Fibroblast of skin of left quadriceps (primary cell): ENCODE measurements at regions not wholly inside any gene's neighbourhood (a gene's known extent, or its start where the extent isn't known, plus 50 kb on each side); places are given as distances from the start of the nearest gene placed in this dataset.

ENCODE experiments used
- DNase-seq, 2 experiments: peaks; one replicate each; pipeline ENCODE4 v3.0.0-alpha.2; 2013; ENCODE audit warnings: low read depth in 2 of 2

DNA sequence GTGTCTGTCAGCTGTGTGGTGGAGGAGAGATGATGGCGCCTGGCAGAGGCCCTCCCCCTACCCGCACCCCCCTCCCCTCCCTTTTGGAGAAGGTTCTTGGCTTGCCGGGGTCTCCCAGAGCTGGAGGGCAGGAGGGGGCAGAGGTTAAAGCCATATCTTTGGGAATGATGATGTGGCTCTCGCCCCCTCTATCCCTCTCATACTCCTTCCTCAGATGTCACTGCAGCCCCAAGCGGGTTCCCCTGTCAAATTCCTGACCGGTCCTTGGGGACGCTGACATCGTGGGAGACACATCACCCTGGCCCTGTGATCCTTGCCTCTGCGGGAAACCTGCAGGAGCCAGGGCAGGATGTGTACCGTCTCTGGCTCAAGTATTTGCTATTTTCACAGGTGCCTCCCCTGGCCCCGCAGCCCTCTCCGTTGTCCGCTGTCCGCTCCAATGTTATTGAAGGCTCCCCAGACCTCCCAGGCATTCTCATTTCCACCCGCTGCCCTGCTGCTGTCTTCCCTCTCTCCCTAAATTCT, 109.5 kb downstream of the FOXD1 start:
- DNase-seq: no peak

GRCh38 chr5:73338256-73339050, 110.1 kb downstream of the FOXD1 start:
- DNase-seq: peak; percentile 42 to 56

- no peak for DNase-seq
Observed at GRCh38 chr5:73337586-73338255, 110.9 kb downstream of the FOXD1 start.

- no peak for DNase-seq
Observed at GRCh38 chr5:73336366-73336765, 112.2 kb downstream of the FOXD1 start.

DNA sequence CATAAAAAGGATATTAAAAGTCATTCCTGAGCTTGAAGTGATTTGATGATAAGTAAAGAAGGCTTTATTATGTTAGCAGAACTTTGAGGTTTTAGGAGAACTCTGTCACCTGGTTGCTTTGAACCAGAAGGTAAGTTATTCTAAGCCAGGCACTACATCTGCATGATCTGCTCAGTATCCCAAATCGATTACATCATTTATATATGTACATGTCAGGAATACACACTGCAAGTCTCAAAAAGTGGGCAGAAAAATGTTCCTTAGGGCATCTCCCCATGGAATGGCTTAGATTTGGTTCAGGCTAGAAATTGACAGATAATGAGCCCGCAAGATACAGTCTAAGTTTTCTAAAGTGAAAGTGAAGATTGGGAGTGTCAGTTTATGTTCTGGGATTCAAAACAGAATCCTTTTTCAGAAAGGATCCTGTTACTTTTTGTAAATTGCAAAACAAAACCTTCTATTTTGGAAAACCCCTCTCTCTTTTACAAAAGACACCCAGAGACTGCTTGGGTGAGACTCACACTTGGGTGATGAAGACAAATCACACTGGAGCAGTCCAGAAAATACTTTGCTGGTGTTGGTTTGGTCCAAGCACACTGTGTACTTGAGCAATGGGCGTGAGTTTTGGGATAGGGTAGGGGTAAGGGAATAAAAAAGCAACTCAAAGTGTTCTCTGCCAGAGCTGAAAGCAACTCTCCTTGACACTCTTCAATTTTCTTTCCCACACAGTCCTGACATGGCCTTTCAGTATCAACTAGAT, 114.5 kb downstream of the FOXD1 start:
- no peak for DNase-seq

DNA sequence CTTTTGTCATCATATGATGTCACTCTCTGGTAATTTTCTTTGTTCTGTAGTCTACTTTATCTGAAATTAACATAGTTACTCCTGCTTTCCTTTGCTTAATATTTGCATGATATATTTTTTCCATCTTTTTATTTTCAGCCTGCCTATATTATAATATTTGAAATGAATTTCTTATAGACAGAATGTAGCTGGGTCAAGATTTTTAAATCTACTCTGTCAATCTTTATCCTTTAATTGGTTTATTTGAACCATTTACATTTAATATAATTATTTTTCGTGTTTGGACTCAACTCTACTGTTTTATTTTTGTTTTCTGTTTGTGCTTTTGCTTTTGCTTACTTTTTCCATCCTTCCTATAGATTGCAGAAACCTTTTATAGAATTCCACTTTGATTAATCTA, 118.0 kb downstream of the FOXD1 start:
- DNase-seq: no peak

GRCh38 chr5:73328640-73329039, 119.9 kb downstream of the FOXD1 start:
- DNase-seq: no peak

DNA sequence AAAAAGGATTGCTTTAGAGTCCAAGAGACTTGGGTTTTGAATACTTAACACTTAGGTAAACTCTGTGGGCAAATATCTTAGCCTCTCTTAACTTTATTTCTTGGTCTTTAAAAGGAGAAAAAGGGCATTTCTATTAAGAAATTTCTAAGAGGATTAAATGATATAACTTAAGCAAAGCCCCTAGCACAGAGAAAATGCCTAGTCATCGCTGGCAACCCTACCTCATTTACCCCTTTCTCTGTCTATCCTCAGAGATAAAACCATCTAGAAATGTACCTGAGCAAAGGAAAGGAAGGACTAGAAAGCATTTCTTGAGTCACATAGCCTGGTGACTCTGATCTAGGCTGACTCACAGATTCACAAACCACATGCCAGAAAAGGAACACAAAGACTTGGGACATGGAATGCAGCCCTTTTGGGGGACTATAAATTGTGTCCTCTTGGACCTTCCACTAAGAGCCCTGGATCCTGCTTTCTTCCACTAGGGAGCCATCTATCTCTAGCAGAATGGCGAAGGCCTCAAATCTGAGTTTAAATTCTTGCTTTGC, 120.6 kb downstream of the FOXD1 start:
- no peak for DNase-seq

GRCh38 chr5:73325546-73325945, 123.0 kb downstream of the FOXD1 start:
- no peak for DNase-seq

GRCh38 chr5:73323466-73323865, 125.1 kb downstream of the FOXD1 start:
- DNase-seq: no peak

- no peak for DNase-seq
Observed at GRCh38 chr5:73322437-73323076, 126.0 kb downstream of the FOXD1 start.

GRCh38 chr5:73321757-73322436, 126.7 kb downstream of the FOXD1 start:
- DNase-seq: peak; percentile 90 to 92

- no peak for DNase-seq
Observed at GRCh38 chr5:73319036-73319435, 129.5 kb downstream of the FOXD1 start.

- DNase-seq: no peak
Observed at GRCh38 chr5:73318308-73318719, 130.3 kb downstream of the FOXD1 start.

DNA sequence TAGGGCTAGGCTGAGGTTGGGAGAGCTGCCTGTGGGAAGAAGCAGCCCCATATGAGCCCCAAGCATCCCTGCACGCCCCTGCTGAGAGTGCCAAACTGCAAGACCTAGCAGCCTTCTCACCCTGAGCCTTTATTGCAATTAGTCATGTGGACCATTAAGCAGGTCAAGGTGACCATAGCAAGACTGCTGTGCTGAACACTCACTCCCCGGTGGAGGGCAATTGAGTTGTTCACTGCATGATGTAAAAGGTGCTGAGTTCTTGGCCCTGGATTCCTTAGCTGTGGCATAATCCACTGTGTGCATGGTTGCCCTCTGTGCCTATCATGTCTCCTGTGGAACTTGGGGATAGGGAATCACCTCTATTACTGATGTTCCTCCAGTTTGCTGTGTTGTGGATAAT, 131.1 kb downstream of the FOXD1 start:
- no peak for DNase-seq

DNA sequence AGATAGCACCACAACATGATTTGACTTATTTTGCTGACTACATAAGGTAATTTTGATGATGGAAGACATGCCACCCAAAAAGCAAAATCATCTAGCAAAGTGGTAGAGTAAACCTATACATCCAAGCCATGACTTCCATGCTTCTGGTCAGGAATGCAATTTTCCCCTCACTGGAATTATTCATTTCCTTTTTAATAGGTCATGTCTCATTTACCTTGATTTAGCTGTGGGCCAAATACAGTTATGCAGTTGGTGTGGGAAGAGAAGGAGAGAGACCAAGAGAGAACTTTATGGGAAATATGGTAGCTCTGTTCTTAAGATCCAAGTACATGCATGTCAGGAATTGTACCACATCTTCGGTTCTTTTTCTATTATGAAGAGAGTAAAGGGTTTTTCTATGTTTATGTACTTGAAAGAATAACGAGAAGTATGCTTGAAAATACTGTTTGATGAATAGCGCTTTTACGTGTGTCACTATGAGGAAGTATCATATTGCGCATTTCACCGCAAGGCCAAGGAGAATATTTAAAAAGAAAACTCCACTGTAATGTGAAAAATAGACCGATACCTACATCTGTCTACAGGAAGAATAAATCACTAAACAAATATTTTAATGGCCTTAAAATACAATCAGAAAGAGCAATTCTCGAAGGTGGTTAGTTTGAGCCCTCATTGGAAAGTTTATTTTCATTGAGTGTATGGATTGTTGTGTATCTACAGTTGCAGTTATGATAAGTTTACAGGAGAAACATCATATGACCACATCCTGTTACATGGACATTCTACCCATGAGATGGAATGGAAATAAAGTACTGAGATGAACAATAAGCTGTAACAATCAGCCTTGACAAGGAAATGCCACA, 134.0 kb downstream of the FOXD1 start:
- no peak for DNase-seq

GRCh38 chr5:73312872-73313510, 135.6 kb downstream of the FOXD1 start:
- DNase-seq: no peak

DNA sequence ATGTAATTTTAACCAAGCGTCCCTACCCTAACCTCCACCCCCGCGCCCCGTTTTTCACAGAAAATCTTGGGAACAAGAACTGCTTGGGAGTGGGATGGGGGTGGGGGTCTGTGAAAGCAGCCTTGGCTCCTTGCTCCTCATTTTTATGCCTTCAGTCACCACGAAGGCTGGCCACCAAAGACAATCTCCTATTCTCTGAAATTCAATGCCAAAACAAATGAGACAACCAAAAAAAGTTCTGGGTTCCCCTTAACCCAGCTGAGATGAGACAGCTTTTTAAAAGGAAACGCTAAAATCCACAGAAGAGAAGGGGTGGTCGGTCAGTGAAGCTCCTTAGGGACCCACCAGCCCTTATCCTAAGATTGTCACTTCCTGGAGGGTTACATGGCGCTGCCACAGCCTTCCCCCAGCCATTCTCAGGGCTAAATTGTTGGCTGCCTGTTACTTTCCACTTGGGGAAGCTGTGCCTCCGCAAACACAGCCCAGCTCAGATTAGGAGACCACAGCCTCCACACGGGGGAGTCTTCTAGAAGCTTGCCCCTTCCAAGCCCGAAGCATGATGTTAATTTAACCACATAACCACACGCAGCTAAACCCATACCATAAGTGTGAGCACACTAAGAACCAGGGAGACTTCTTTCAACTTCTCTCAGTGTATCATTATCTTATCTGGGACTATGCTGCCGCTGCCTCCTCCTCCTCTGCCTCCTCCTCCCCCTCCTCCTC, 136.3 kb downstream of the FOXD1 start:
- DNase-seq: peak; percentile 98
